CD14-positive monocyte (primary cell): ENCODE measurements at regions not wholly inside any gene's neighbourhood (a gene's known extent, or its start where the extent isn't known, plus 50 kb on each side); places are given as distances from the start of the nearest gene placed in this dataset.

Source experiments
- DNase-seq, 3 donors: peaks; one replicate each; pipeline ENCODE4 v3.0.0-alpha.2; 2011 to 2022
- H2AFZ ChIP-seq: 2 replicates; pipeline ENCODE4 v1.6.0; 2012; ENCODE audit warnings: mild to moderate bottlenecking, low read depth, low read length, inconsistent platforms; ENCODE audit not compliant: insufficient read depth, poor library complexity, severe bottlenecking
- H3K27ac ChIP-seq, 2 donors: 1 replicate in 1 of 2; 2 replicates in 1 of 2; pipeline ENCODE4 v1.5.1; 2012 to 2013; ENCODE audit warnings: low read length in 2 of 2, control low read depth in 1 of 2, inconsistent platforms in 1 of 2, low read depth in 1 of 2, mild to moderate bottlenecking in 1 of 2
- H3K27me3 ChIP-seq, 2 donors: one replicate each; pipeline versions ENCODE4 v1.6.0 to v1.6.1; 2011 to 2013; ENCODE audit warnings: low read length in 2 of 2; ENCODE audit not compliant: control insufficient read depth in 2 of 2, insufficient read depth in 2 of 2
- H3K36me3 ChIP-seq, 2 donors: replicated peaks in 1 of 2; 1 replicate in 1 of 2; 2 replicates in 1 of 2; pipeline versions ENCODE4 v1.5.1 to v1.6.1; 2012 to 2013; ENCODE audit warnings: low read length in 2 of 2, control low read depth in 1 of 2, inconsistent platforms in 1 of 2, mild to moderate bottlenecking in 1 of 2; ENCODE audit not compliant: insufficient read depth in 2 of 2, control insufficient read depth in 1 of 2
- H3K4me1 ChIP-seq, 2 donors: 1 replicate in 1 of 2; 2 replicates in 1 of 2; pipeline versions ENCODE4 v1.5.1 to v1.6.1; 2012 to 2013; ENCODE audit warnings: low read length in 2 of 2, control low read depth in 1 of 2, inconsistent platforms in 1 of 2, mild to moderate bottlenecking in 1 of 2, moderate library complexity in 1 of 2; ENCODE audit not compliant: insufficient read depth in 2 of 2, control insufficient read depth in 1 of 2
- H3K4me2 ChIP-seq: replicated peaks from 2 replicates; pipeline ENCODE3; 2012; ENCODE audit warnings: low read length, moderate library complexity, mild to moderate bottlenecking; ENCODE audit not compliant: poor library complexity, severe bottlenecking; ENCODE audit errors: extremely low read depth
- H3K4me3 ChIP-seq, 3 experiments: fragments of 200-600 bp in 1 of 3; sonication (generic) in 1 of 3; replicated peaks in 1 of 3; 1 replicate in 2 of 3; 2 replicates in 1 of 3; pipeline ENCODE4 v1.5.1; 2011 to 2013; ENCODE audit warnings: low read length in 3 of 3, mild to moderate bottlenecking in 3 of 3, control low read depth in 2 of 3, low read depth in 2 of 3, inconsistent platforms in 1 of 3, moderate library complexity in 1 of 3
- H3K79me2 ChIP-seq: 2 replicates; pipeline ENCODE4 v1.6.0; 2012; ENCODE audit warnings: mild to moderate bottlenecking, control low read depth, inconsistent platforms, low read length, moderate library complexity; ENCODE audit not compliant: insufficient read depth
- H3K9ac ChIP-seq: 2 replicates; pipeline ENCODE4 v1.6.0; 2017; ENCODE audit warnings: low read length, mild to moderate bottlenecking; ENCODE audit not compliant: insufficient read depth, poor library complexity, severe bottlenecking
- H3K9me3 ChIP-seq, 2 donors: replicated peaks in 1 of 2; 1 replicate in 1 of 2; 2 replicates in 1 of 2; pipeline versions ENCODE4 v1.5.1 to v1.6.1; 2012 to 2013; ENCODE audit warnings: low read length in 2 of 2, control low read depth in 1 of 2; ENCODE audit not compliant: control insufficient read depth in 1 of 2, insufficient read depth in 1 of 2
- H4K20me1 ChIP-seq: 2 replicates; pipeline ENCODE4 v1.6.0; 2012; ENCODE audit warnings: mild to moderate bottlenecking, low read length, control low read depth, moderate library complexity; ENCODE audit not compliant: insufficient read depth
- H3K27ac Mint-ChIP-seq, 7 donors: one replicate each; pipeline ENCODE4 v1.8.0; 2020; ENCODE audit warnings: mild to moderate bottlenecking in 7 of 7, mixed read lengths in 7 of 7, moderate library complexity in 6 of 7, inconsistent platforms in 2 of 7
- H3K27me3 Mint-ChIP-seq, 3 donors: one replicate each; pipeline ENCODE4 v1.8.0; 2021 to 2022; ENCODE audit warnings: low read depth in 3 of 3, mild to moderate bottlenecking in 3 of 3, mixed read lengths in 3 of 3, moderate library complexity in 3 of 3, inconsistent platforms in 1 of 3
- H3K36me3 Mint-ChIP-seq, 2 donors: one replicate each; pipeline ENCODE4 v1.8.0; 2020; ENCODE audit warnings: mixed read lengths in 2 of 2, inconsistent platforms in 1 of 2, mild to moderate bottlenecking in 1 of 2
- H3K4me1 Mint-ChIP-seq: one replicate; pipeline ENCODE4 v1.8.0; 2020; ENCODE audit warnings: mild to moderate bottlenecking, mixed read lengths
- H3K4me3 Mint-ChIP-seq, 2 donors: one replicate each; pipeline ENCODE4 v1.8.0; 2020; ENCODE audit warnings: mild to moderate bottlenecking in 2 of 2, mixed read lengths in 2 of 2, moderate library complexity in 1 of 2
- H3K9me3 Mint-ChIP-seq, 7 donors: one replicate each; pipeline ENCODE4 v1.8.0; 2020 to 2022; ENCODE audit warnings: mixed read lengths in 7 of 7, mild to moderate bottlenecking in 6 of 7, moderate library complexity in 6 of 7, inconsistent platforms in 2 of 7
- CTCF ChIP-seq: fragments of 200-600 bp; IDR thresholded peaks from one replicate; pipeline ENCODE4 v1.8.0; 2022; ENCODE audit warnings: antibody characterized with exemption, mild to moderate bottlenecking
- WGBS: methylation state at CpG from one replicate; pipeline ENCODE4 v1.1.5; 2013; ENCODE audit warnings: missing lambda C conversion rate; ENCODE audit not compliant: insufficient coverage; 5-methylcytosine and 5-hydroxymethylcytosine counted together
- intact Hi-C, 2 donors: fragments of 100-400 bp; cut with micrococcal nuclease; formaldehyde crosslinking; loops; one replicate each; pipeline versions ENCODE4 v1.15.0 to v1.15.1; 2023

GRCh38 chr12:126899926-126900792 is 1366.8 kb upstream of the TMEM132C start:
- Histone ChIP-seq H3K4me1 (no peaks in the 10 kb centered on the region), H3K9me3 (no peaks in the 10 kb centered on the region), H3K9ac (no peak overlapping the region), H3K27ac (no peak overlapping the region), H3K79me2 (no peaks in the 10 kb centered on the region), H3K4me3 (no peak overlapping the region), H2AFZ (no peak overlapping the region), H3K27me3 (no peaks in the 10 kb centered on the region), H3K36me3 (no peaks in the 10 kb centered on the region), H4K20me1 (no peaks in the 10 kb centered on the region), H3K4me2 (no peak overlapping the region)
- intact Hi-C loops, result no loop called here
- peaks cover 0 to 5% (median 0%) of the 10 kb centered on the region in 7 donors for H3K9me3 Mint-ChIP-seq
- no peaks in the 10 kb centered on the region for H3K4me1 Mint-ChIP-seq
- TF ChIP-seq CTCF, result no peak
- no peak overlapping the region for H3K4me3 Mint-ChIP-seq
- peaks cover 0 to 1% (median 0%) of the 10 kb centered on the region in 3 donors for H3K27me3 Mint-ChIP-seq
- WGBS, result 87% methylated on average over 22 of the region's 31 CpGs
- no peak for DNase-seq
- no peaks in the 10 kb centered on the region for H3K36me3 Mint-ChIP-seq
- peak overlapping the region in 1 of 7 donors; percentile 36 for H3K27ac Mint-ChIP-seq

- no peak for TF ChIP-seq CTCF
- H3K27me3 Mint-ChIP-seq, result peaks cover 0 to 1% (median 0%) of the 10 kb centered on the region in 3 donors
- Histone ChIP-seq H3K9me3 (no peaks in the 10 kb centered on the region), H3K27ac (no peak overlapping the region), H3K79me2 (no peaks in the 10 kb centered on the region), H3K4me3 (no peak overlapping the region), H3K4me2 (no peak overlapping the region), H3K4me1 (no peaks in the 10 kb centered on the region), H2AFZ (no peak overlapping the region), H3K36me3 (no peaks in the 10 kb centered on the region), H3K27me3 (no peaks in the 10 kb centered on the region), H3K9ac (no peak overlapping the region), H4K20me1 (no peaks in the 10 kb centered on the region)
- H3K4me3 Mint-ChIP-seq, result no peak overlapping the region
- no peak overlapping the region for H3K27ac Mint-ChIP-seq
- no peaks in the 10 kb centered on the region for H3K36me3 Mint-ChIP-seq
- intact Hi-C loops, result no loop called here
- H3K9me3 Mint-ChIP-seq, result peaks cover 0 to 7% (median 4%) of the 10 kb centered on the region in 7 donors
- no peak for DNase-seq
- no peaks in the 10 kb centered on the region for H3K4me1 Mint-ChIP-seq
- WGBS, result 84% methylated on average over 4 of the region's 9 CpGs
Measured at GRCh38 chr12:126903027-126903876, 1363.7 kb upstream of the TMEM132C start.
